Peyer's patch (tissue), 4 donors: ENCODE measurements at regions not wholly inside any gene's neighbourhood (a gene's known extent, or its start where the extent isn't known, plus 50 kb on each side); places are given as distances from the start of the nearest gene placed in this dataset.

Experiments used
- POLR2A ChIP-seq, 2 donors: fragments of 450-650 bp; IDR thresholded peaks; one replicate each; pipeline ENCODE4 v1.5.1; 2017; ENCODE audit warnings: antibody characterized with exemption in 2 of 2, mild to moderate bottlenecking in 2 of 2, moderate library complexity in 2 of 2
- TF ChIP-seq, protein P1 (sequence below), 6 experiments: fragments of 450-650 bp in 4 of 6; fragments of 200-600 bp in 2 of 6; sonication (generic) in 1 of 6; IDR thresholded peaks; one replicate each; pipeline ENCODE4 v1.5.1; 2017 to 2019; ENCODE audit warnings: antibody characterized with exemption in 6 of 6, mild to moderate bottlenecking in 3 of 6, moderate library complexity in 1 of 6

DNA sequence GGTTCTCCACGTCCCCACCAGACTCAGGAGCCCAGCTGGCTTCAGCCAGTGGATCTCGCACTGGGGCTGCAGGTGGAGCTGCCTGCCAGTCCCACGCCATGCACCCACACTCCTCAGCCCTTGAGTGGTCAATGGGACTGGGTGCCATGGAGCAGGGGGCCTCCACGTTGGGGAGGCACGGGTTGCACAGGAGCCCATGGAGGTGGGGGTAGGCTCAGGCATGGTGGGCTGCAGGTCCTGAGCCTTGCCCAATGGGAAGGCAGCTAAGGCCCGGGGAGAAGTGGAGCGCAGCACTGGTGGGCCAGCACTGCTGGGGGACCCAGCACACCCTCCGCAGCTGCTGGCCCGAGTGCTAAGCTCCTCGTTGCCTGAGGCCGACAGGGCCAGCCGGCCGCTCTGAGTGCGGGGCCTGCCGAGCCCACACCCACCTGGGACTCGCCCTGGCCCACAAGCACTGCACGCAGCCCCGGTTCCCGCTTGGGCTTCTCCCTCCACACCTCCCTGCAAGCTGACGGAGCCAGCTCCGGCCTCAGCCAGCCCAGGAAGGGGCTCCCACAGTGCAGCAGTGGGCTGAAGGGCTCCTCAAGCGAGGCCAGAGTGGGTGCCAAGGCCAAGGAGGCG lies 258.5 kb upstream of the PDGFD start:
- TF ChIP-seq, protein P1, sequence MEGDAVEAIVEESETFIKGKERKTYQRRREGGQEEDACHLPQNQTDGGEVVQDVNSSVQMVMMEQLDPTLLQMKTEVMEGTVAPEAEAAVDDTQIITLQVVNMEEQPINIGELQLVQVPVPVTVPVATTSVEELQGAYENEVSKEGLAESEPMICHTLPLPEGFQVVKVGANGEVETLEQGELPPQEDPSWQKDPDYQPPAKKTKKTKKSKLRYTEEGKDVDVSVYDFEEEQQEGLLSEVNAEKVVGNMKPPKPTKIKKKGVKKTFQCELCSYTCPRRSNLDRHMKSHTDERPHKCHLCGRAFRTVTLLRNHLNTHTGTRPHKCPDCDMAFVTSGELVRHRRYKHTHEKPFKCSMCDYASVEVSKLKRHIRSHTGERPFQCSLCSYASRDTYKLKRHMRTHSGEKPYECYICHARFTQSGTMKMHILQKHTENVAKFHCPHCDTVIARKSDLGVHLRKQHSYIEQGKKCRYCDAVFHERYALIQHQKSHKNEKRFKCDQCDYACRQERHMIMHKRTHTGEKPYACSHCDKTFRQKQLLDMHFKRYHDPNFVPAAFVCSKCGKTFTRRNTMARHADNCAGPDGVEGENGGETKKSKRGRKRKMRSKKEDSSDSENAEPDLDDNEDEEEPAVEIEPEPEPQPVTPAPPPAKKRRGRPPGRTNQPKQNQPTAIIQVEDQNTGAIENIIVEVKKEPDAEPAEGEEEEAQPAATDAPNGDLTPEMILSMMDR (IDR thresholded peaks at IDR 0.05), result no peak
- TF ChIP-seq POLR2A (IDR thresholded peaks at IDR 0.05), result no peak
